ENCODE measurements at regions not wholly inside any gene's neighbourhood (a gene's known extent, or its start where the extent isn't known, plus 50 kb on each side); places are given as distances from the start of the nearest gene placed in this dataset.

DNA sequence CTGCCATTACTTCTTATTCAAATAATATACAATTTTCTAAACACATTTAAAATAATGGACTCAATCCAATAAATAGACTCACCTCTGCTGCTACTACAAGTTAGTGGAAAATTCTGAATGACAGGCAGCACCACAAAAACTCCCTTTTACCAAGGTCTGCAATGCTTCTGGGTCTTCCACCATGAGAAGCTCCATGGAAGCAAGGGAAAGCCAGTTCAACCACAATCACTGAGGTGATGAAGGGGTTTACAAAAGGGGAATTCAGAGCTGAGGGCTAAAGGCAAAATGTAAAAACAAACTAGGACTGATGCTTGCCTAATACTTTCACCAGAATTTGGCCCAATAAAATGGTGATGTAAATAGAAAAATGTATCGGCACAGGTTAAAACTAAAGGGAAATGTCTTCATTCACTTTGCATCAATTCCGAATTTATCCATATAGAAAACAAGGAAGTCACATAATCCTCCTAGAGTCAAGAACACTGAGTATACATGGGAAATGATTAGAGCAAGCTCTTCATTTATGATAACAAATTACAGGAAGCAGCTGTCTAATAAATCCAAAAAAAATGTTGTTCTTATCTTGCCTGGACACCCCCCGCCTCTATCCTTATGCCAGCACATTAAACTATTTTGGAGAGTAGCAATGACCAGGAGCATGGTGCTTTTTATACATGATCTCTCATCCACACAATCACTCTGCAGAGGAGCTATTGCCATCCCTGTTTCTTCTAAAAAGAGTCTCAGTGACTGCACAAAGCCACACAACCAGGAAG, 66.3 kb upstream of the NFIB start:
- no peaks in the 10 kb centered on the region for H3K36me3 ChIP-seq (ENCODE audit: control insufficient read depth, insufficient read depth, low read length)
- DNase-seq (ENCODE audit: low read depth, low spot score) (no peak), ATAC-seq (no peak)
- no peak overlapping the region for H3K4me3 ChIP-seq (ENCODE audit: low read depth in 2 of 2, low read length in 2 of 2)
- CTCF ChIA-PET, result no interaction called here
- no peak overlapping the region for H3K27ac ChIP-seq (ENCODE audit: low read length)
- POLR2A ChIA-PET, result no interaction called here
- in situ Hi-C loops (cut with HindIII; ENCODE audit: low pct_unique_long_range_greater_than_20kb, low sequenced_read_pairs), result no loop called here
- intact Hi-C loops (cut with micrococcal nuclease; ENCODE audit: unreplicated experiment), result no loop called here
- BruUV-seq (replicated peaks), result no TSS peak
- TF ChIP-seq POLR2AphosphoS5 (IDR thresholded peaks at IDR 0.05; ENCODE audit: low read depth, low read length) (no peak), TCF7L2 (IDR thresholded peaks at IDR 0.05; ENCODE audit: low read depth, low read length) (no peak), SIN3A (IDR thresholded peaks at IDR 0.05; ENCODE audit: borderline replicate concordance, insufficient read depth, low read depth, low read length) (no peak)
- TF ChIP-seq, protein P1, sequence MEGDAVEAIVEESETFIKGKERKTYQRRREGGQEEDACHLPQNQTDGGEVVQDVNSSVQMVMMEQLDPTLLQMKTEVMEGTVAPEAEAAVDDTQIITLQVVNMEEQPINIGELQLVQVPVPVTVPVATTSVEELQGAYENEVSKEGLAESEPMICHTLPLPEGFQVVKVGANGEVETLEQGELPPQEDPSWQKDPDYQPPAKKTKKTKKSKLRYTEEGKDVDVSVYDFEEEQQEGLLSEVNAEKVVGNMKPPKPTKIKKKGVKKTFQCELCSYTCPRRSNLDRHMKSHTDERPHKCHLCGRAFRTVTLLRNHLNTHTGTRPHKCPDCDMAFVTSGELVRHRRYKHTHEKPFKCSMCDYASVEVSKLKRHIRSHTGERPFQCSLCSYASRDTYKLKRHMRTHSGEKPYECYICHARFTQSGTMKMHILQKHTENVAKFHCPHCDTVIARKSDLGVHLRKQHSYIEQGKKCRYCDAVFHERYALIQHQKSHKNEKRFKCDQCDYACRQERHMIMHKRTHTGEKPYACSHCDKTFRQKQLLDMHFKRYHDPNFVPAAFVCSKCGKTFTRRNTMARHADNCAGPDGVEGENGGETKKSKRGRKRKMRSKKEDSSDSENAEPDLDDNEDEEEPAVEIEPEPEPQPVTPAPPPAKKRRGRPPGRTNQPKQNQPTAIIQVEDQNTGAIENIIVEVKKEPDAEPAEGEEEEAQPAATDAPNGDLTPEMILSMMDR (IDR thresholded peaks at IDR 0.05), result no peak
- TF ChIP-seq, protein P2, sequence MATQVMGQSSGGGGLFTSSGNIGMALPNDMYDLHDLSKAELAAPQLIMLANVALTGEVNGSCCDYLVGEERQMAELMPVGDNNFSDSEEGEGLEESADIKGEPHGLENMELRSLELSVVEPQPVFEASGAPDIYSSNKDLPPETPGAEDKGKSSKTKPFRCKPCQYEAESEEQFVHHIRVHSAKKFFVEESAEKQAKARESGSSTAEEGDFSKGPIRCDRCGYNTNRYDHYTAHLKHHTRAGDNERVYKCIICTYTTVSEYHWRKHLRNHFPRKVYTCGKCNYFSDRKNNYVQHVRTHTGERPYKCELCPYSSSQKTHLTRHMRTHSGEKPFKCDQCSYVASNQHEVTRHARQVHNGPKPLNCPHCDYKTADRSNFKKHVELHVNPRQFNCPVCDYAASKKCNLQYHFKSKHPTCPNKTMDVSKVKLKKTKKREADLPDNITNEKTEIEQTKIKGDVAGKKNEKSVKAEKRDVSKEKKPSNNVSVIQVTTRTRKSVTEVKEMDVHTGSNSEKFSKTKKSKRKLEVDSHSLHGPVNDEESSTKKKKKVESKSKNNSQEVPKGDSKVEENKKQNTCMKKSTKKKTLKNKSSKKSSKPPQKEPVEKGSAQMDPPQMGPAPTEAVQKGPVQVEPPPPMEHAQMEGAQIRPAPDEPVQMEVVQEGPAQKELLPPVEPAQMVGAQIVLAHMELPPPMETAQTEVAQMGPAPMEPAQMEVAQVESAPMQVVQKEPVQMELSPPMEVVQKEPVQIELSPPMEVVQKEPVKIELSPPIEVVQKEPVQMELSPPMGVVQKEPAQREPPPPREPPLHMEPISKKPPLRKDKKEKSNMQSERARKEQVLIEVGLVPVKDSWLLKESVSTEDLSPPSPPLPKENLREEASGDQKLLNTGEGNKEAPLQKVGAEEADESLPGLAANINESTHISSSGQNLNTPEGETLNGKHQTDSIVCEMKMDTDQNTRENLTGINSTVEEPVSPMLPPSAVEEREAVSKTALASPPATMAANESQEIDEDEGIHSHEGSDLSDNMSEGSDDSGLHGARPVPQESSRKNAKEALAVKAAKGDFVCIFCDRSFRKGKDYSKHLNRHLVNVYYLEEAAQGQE (IDR thresholded peaks at IDR 0.05; ENCODE audit: insufficient read depth in 1 of 2, low read depth in 2 of 2, low read length in 1 of 2), result no peak
- no peaks in the 10 kb centered on the region for H3K9me3 ChIP-seq (ENCODE audit: control insufficient read depth, insufficient read depth, low read depth, low read length)
- H3K4me1 ChIP-seq (ENCODE audit: control insufficient read depth, insufficient read depth, low read length), result no peaks in the 10 kb centered on the region
- H3K27me3 ChIP-seq (ENCODE audit: control insufficient read depth, insufficient read depth, low read length), result no peaks in the 10 kb centered on the region

DNA sequence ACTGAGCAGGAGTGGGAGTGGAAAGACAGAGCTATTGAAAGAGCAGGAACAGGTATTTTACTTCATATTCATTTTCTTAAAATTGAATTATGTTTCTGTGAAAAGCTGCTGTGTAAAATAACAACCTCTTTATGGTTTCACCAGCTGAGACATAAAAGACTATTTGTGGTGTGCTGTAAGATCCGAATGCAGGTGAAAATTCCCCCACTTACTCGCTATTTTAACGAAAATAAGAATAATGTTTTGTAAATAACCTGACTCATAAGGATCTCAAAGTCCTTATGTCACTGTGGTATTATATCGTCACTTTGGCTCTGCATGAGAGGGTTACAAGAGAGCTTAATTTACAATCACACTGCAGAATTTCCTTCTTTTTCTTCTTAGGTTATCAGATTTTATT, 65.3 kb upstream of the NFIB start:
- no TSS peak for BruUV-seq (replicated peaks)
- no peak overlapping the region for H3K27ac ChIP-seq (ENCODE audit: low read length)
- no peaks in the 10 kb centered on the region for H3K36me3 ChIP-seq (ENCODE audit: control insufficient read depth, insufficient read depth, low read length)
- no peaks in the 10 kb centered on the region for H3K4me1 ChIP-seq (ENCODE audit: control insufficient read depth, insufficient read depth, low read length)
- no peak for ATAC-seq
- no peaks in the 10 kb centered on the region for H3K9me3 ChIP-seq (ENCODE audit: control insufficient read depth, insufficient read depth, low read depth, low read length)
- POLR2A ChIA-PET, result no interaction called here
- H3K4me3 ChIP-seq (ENCODE audit: low read depth in 2 of 2, low read length in 2 of 2), result no peak overlapping the region
- TF ChIP-seq, protein P1 (IDR thresholded peaks at IDR 0.05), result no peak
- intact Hi-C loops (cut with micrococcal nuclease; ENCODE audit: unreplicated experiment) (no loop called here), in situ Hi-C loops (cut with HindIII; ENCODE audit: low pct_unique_long_range_greater_than_20kb, low sequenced_read_pairs) (no loop called here)
- CTCF ChIA-PET, result no interaction called here
- H3K27me3 ChIP-seq (ENCODE audit: control insufficient read depth, insufficient read depth, low read length), result no peaks in the 10 kb centered on the region
- DNase-seq (ENCODE audit: low read depth, low spot score), result no peak
